A673 (cell line): ENCODE measurements at regions not wholly inside any gene's neighbourhood (a gene's known extent, or its start where the extent isn't known, plus 50 kb on each side); places are given as distances from the start of the nearest gene placed in this dataset.

Experiments used
- BruUV-seq: library from RNA; stranded (reverse); fragments of 400-500 nt; replicated peaks from 2 replicates; lab custom pipeline; 2021; lab: Mats Ljungman, UMichigan
- CTCF ChIA-PET: fragments of 300-600 bp; sonication (Branson Sonifier 250); formaldehyde crosslinking; loops from one replicate; lab custom pipeline; 2022; ENCODE audit warnings: antibody characterized with exemption; lab: Charles Lee
- POLR2A ChIA-PET: fragments of 300-600 bp; sonication (Branson Sonifier 250); formaldehyde crosslinking; loops from one replicate; lab custom pipeline; 2022; ENCODE audit warnings: antibody characterized with exemption; ENCODE audit not compliant: low non-redundant PET; lab: Charles Lee
- DNase-seq: peaks from one replicate; pipeline ENCODE4 v3.0.0-alpha.2; 2015; ENCODE audit warnings: low spot score
- H3K27ac ChIP-seq: fragments of 200-600 bp; sonication (generic); 2 replicates; pipeline ENCODE4 v1.5.1; 2016; ENCODE audit warnings: mixed run types, low read depth, mild to moderate bottlenecking, mixed read lengths, antibody characterized with exemption, low read length; ENCODE audit not compliant: poor library complexity, severe bottlenecking
- H3K27me3 ChIP-seq: fragments of 200-600 bp; sonication (generic); replicated peaks from 2 replicates; pipeline ENCODE4 v1.6.1; 2017; ENCODE audit warnings: mixed run types, low read depth, mild to moderate bottlenecking, mixed read lengths, antibody characterized with exemption, low read length; ENCODE audit not compliant: insufficient read depth, poor library complexity
- H3K36me3 ChIP-seq: fragments of 200-600 bp; sonication (generic); 2 replicates; pipeline ENCODE4 v1.6.1; 2016; ENCODE audit warnings: mixed run types, mild to moderate bottlenecking, mixed read lengths, antibody characterized with exemption, low read length; ENCODE audit not compliant: insufficient read depth, poor library complexity, severe bottlenecking
- H3K4me1 ChIP-seq: fragments of 200-600 bp; sonication (generic); 2 replicates; pipeline ENCODE4 v1.6.1; 2017; ENCODE audit warnings: mixed run types, mild to moderate bottlenecking, mixed read lengths, antibody characterized with exemption, low read length; ENCODE audit not compliant: insufficient read depth, poor library complexity, severe bottlenecking
- H3K4me3 ChIP-seq: fragments of 200-600 bp; sonication (generic); 2 replicates; pipeline ENCODE4 v1.5.1; 2016; ENCODE audit warnings: low read depth, mixed run types, mild to moderate bottlenecking, mixed read lengths, low read length; ENCODE audit not compliant: poor library complexity, severe bottlenecking
- H3K9me3 ChIP-seq: fragments of 200-600 bp; sonication (generic); 2 replicates; pipeline ENCODE4 v1.6.1; 2016; ENCODE audit warnings: mixed run types, low read depth, mild to moderate bottlenecking, mixed read lengths, antibody characterized with exemption, low read length; ENCODE audit not compliant: poor library complexity, severe bottlenecking
- EZH2 ChIP-seq: fragments of 200-600 bp; sonication (generic); IDR thresholded peaks from 2 replicates; pipeline ENCODE4 v1.6.1; 2017; ENCODE audit warnings: borderline replicate concordance, low read depth, mild to moderate bottlenecking, mixed read lengths, antibody characterized with exemption, low read length; ENCODE audit not compliant: poor library complexity, severe bottlenecking
- intact Hi-C: fragments of 100-400 bp; cut with micrococcal nuclease; formaldehyde crosslinking; loops from one replicate; pipeline ENCODE4 v1.10.0; 2022; ENCODE audit not compliant: unreplicated experiment
- TF ChIP-seq, protein P1 (sequence below): fragments of 300-800, 200-600 bp; sonication (generic); conservative IDR thresholded peaks from 2 replicates; pipeline ENCODE4 v1.5.1; 2017; ENCODE audit warnings: low read depth, mild to moderate bottlenecking, antibody characterized with exemption, low read length, moderate library complexity, mixed read lengths

DNA sequence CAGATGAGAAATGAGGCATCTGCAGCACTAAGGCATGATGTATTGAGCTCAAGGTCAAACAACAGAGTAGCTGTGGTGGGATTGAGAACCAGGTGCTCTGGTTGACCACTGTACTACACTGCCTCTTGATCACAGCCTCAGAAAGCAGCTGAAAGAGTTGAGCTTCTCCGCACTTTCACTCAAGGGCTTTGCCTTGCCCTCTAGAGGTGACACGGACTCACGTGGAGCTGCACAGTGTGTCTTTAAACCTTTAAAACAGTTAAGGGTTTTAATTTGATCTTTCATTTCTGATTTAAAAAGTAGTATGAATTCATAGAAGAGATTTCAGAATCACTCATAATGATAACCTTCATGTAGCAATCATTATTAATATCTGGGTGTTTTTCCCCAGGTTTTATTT is 132.5 kb downstream of the RWDD3 start:
- H3K4me1 ChIP-seq, result no peaks in the 10 kb centered on the region
- POLR2A ChIA-PET, result no interaction called here
- H3K36me3 ChIP-seq, result no peaks in the 10 kb centered on the region
- no peak overlapping the region for H3K4me3 ChIP-seq
- H3K27me3 ChIP-seq, result peaks cover 35% of the 10 kb centered on the region
- TF ChIP-seq, protein P1, sequence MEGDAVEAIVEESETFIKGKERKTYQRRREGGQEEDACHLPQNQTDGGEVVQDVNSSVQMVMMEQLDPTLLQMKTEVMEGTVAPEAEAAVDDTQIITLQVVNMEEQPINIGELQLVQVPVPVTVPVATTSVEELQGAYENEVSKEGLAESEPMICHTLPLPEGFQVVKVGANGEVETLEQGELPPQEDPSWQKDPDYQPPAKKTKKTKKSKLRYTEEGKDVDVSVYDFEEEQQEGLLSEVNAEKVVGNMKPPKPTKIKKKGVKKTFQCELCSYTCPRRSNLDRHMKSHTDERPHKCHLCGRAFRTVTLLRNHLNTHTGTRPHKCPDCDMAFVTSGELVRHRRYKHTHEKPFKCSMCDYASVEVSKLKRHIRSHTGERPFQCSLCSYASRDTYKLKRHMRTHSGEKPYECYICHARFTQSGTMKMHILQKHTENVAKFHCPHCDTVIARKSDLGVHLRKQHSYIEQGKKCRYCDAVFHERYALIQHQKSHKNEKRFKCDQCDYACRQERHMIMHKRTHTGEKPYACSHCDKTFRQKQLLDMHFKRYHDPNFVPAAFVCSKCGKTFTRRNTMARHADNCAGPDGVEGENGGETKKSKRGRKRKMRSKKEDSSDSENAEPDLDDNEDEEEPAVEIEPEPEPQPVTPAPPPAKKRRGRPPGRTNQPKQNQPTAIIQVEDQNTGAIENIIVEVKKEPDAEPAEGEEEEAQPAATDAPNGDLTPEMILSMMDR, result no peak
- no peak for TF ChIP-seq EZH2
- BruUV-seq, result no TSS peak
- H3K9me3 ChIP-seq, result no peaks in the 10 kb centered on the region
- no peak overlapping the region for H3K27ac ChIP-seq
- no peak for DNase-seq
- intact Hi-C loops, result no loop called here
- CTCF ChIA-PET, result no interaction called here

DNA sequence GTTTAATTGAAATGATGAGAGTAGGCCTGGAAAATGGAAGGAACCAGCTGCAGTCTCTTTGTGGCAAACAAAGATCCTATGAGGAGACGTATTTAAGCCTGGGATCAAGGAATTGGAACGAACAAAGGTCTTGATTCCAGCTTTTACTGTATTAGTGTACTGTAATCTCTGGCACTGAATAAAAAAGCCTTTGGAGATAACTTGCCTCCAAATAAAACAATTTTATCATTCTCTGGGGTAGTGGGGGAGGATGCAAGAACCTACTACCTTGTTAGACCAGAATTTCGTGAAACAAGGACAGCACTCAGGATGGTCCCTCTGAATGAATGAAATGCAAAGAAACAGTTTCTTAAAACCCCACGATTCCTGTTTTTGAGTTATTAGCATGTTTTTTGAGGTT is 134.2 kb downstream of the RWDD3 start:
- intact Hi-C loops, result no loop called here
- BruUV-seq, result no TSS peak
- no peak overlapping the region for H3K4me3 ChIP-seq
- H3K4me1 ChIP-seq, result no peaks in the 10 kb centered on the region
- peaks cover 40% of the 10 kb centered on the region for H3K27me3 ChIP-seq
- TF ChIP-seq EZH2, result no peak
- TF ChIP-seq, protein P1, result no peak
- DNase-seq, result no peak
- no peaks in the 10 kb centered on the region for H3K9me3 ChIP-seq
- no peaks in the 10 kb centered on the region for H3K36me3 ChIP-seq
- H3K27ac ChIP-seq, result no peak overlapping the region
- ChIA-PET POLR2A (no interaction called here), CTCF (no interaction called here)

DNA sequence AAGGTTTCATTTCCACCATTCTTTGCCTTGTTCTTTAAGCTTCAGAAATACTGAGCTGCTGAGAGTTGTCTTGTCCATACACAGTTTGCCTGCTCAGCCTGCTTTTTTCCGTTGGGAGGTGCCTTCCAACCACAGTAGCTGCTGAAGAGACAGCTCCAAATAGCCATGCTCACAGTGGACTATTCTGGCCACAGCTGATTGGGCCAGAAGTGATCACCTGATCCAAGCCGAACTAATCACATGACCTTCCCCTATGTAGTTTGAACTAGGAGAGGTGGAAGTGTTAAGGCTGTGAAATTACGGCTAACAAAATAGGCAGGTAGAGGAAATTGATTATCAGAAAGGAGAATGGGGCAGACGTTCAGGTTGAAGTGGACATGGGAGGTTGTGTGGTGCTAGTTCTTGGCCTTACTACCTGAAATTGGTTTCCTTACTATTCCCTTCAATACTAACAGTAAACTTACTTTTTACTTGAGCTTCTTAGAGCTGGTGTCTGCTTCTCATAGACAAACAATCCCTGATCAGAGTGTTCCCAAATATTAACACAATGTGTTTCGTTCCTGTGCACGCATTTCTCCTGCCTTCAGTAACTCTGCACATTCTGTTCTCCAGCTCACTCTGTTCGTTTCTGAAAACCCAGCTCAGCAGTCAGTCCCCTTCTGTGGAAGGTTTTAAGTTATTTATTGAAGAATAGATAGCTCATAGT is 136.1 kb downstream of the RWDD3 start:
- no peaks in the 10 kb centered on the region for H3K4me1 ChIP-seq
- H3K27me3 ChIP-seq, result peaks cover 37% of the 10 kb centered on the region
- no peaks in the 10 kb centered on the region for H3K9me3 ChIP-seq
- H3K4me3 ChIP-seq, result no peak overlapping the region
- TF ChIP-seq, protein P1, result no peak
- no peak for TF ChIP-seq EZH2
- DNase-seq, result no peak
- intact Hi-C loops, result no loop called here
- no peaks in the 10 kb centered on the region for H3K36me3 ChIP-seq
- CTCF ChIA-PET, result no interaction called here
- no peak overlapping the region for H3K27ac ChIP-seq
- no TSS peak for BruUV-seq
- POLR2A ChIA-PET, result no interaction called here
